HepG2 (cell line): ENCODE measurements at regions not wholly inside any gene's neighbourhood (a gene's known extent, or its start where the extent isn't known, plus 50 kb on each side); places are given as distances from the start of the nearest gene placed in this dataset.

Experiments
- ATAC-seq: fragments of 200-7000 bp; cut with Tn5 transposase; 3 replicates; pipeline ENCODE4 v1.9.1; 2020; ENCODE audit warnings: mild to moderate bottlenecking, moderate library complexity
- BruUV-seq: library from RNA; stranded (reverse); fragments of 400-500 nt; replicated peaks from 2 replicates; lab custom pipeline; 2021; lab: Mats Ljungman, UMichigan
- CTCF ChIA-PET: fragments of 300-600 bp; formaldehyde crosslinking; extraction: SDS; loops from one replicate; lab custom pipeline; 2021; ENCODE audit warnings: low total read pairs, inconsistent platforms, low intra/inter-chr PET ratio; lab: Yijun Ruan, JAX
- POLR2A ChIA-PET: fragments of 350-600 bp; sonication (Branson Sonifier 250); formaldehyde crosslinking; loops from one replicate; lab custom pipeline; 2020; ENCODE audit warnings: antibody characterized with exemption, inconsistent platforms; lab: Yijun Ruan, JAX
- DNase-seq: peaks from one replicate; pipeline ENCODE4 v3.0.0-alpha.2; 2015; ENCODE audit warnings: low spot score
- FAIRE-seq: peaks from 3 replicates; lab custom pipeline; 2011; peaks lifted over from hg19 to GRCh38; lab: Jason Lieb, UNC
- H2AFZ ChIP-seq: one replicate; pipeline ENCODE4 v1.6.1; 2011; ENCODE audit warnings: low read length, inconsistent platforms
- H3K27ac ChIP-seq: fragments of 300-600 bp; 3 replicates; pipeline ENCODE4 v1.8.0; 2011; ENCODE audit warnings: mixed run types, mild to moderate bottlenecking, mixed read lengths, low read length, inconsistent platforms; ENCODE audit not compliant: insufficient read depth; ENCODE audit errors: extremely low read length
- H3K27me3 ChIP-seq, 2 experiments: fragments of 200-600 bp in 1 of 2; 2 replicates in 1 of 2; 3 replicates in 1 of 2; pipeline versions ENCODE4 v1.6.0 to v1.8.0; 2011; ENCODE audit warnings: low read length in 2 of 2, mild to moderate bottlenecking in 2 of 2, moderate library complexity in 2 of 2, inconsistent platforms in 1 of 2; ENCODE audit not compliant: insufficient read depth in 2 of 2, control insufficient read depth in 1 of 2
- H3K36me3 ChIP-seq, 2 experiments: fragments of 200-600 bp in 1 of 2; replicated peaks in 1 of 2; 2 replicates in 1 of 2; 3 replicates in 1 of 2; pipeline versions ENCODE4 v1.5.1 to v1.8.0; 2011; ENCODE audit warnings: low read length in 2 of 2, inconsistent platforms in 1 of 2; ENCODE audit not compliant: insufficient read depth in 2 of 2, control insufficient read depth in 1 of 2
- H3K4me1 ChIP-seq: 2 replicates; pipeline ENCODE4 v1.5.1; 2012; ENCODE audit warnings: low read length, inconsistent platforms; ENCODE audit not compliant: insufficient read depth
- H3K4me2 ChIP-seq: 2 replicates; pipeline ENCODE4 v1.6.0; 2011; ENCODE audit warnings: low read depth, low read length, inconsistent platforms
- H3K4me3 ChIP-seq, 3 experiments: fragments of 200-600 bp in 1 of 3; sonication (generic), shearing (Covaris generic) in 1 of 3; replicated peaks in 1 of 3; 2 replicates each; pipeline ENCODE4 v1.5.1; 2011 to 2016; ENCODE audit warnings: low read length in 3 of 3, inconsistent platforms in 2 of 3, low read depth in 2 of 3, mild to moderate bottlenecking in 2 of 3, control low read depth in 1 of 3, mixed read lengths in 1 of 3; ENCODE audit not compliant: insufficient read depth in 1 of 3
- H3K79me2 ChIP-seq: one replicate; pipeline ENCODE4 v1.6.1; 2011; ENCODE audit warnings: low read length, inconsistent platforms; ENCODE audit not compliant: insufficient read depth
- H3K9ac ChIP-seq: 2 replicates; pipeline ENCODE4 v1.6.0; 2011; ENCODE audit warnings: mild to moderate bottlenecking, low read depth, low read length, inconsistent platforms; ENCODE audit not compliant: insufficient read depth
- H3K9me3 ChIP-seq: 2 replicates; pipeline ENCODE4 v1.5.1; 2012; ENCODE audit warnings: mild to moderate bottlenecking, low read length
- H4K20me1 ChIP-seq: 2 replicates; pipeline ENCODE4 v1.6.0; 2011; ENCODE audit warnings: inconsistent platforms, mild to moderate bottlenecking, low read length, moderate library complexity; ENCODE audit not compliant: insufficient read depth
- CREB1 ChIP-seq, 2 experiments: fragments of 450-650 bp in 1 of 2; IDR thresholded peaks; 2 replicates each; pipeline ENCODE4 v1.6.1; 2016 to 2017; ENCODE audit warnings: control low read depth in 1 of 2, mild to moderate bottlenecking in 1 of 2, missing compliant biosample characterization in 1 of 2, missing genetic modification characterization in 1 of 2
- NFE2L2 ChIP-seq: fragments of 150-350 bp; IDR thresholded peaks from 2 replicates; pipeline ENCODE4 v1.6.1; 2014; ENCODE audit warnings: low read length
- SAFB2 ChIP-seq: sonication (generic); formaldehyde crosslinking; IDR thresholded peaks from 2 replicates; pipeline ENCODE4 v1.5.1; 2020; ENCODE audit warnings: missing genetic modification reagents, low read depth, mild to moderate bottlenecking, borderline replicate concordance
- SETDB1 ChIP-seq: sonication (generic); formaldehyde crosslinking; IDR thresholded peaks from 2 replicates; pipeline ENCODE4 v1.5.1; 2020; ENCODE audit warnings: missing genetic modification reagents, mild to moderate bottlenecking, borderline replicate concordance
- TEAD2 ChIP-seq: sonication (generic); formaldehyde crosslinking; IDR thresholded peaks from 2 replicates; pipeline ENCODE4 v1.9.0; 2021; ENCODE audit warnings: missing genetic modification reagents
- ZBTB7A ChIP-seq: sonication (generic); formaldehyde crosslinking; IDR thresholded peaks from 2 replicates; pipeline ENCODE4 v1.8.0; 2022; ENCODE audit warnings: mild to moderate bottlenecking, missing genetic modification reagents
- ZFP36 ChIP-seq: fragments of 150-350 bp; IDR thresholded peaks from 2 replicates; pipeline ENCODE4 v1.6.1; 2018; ENCODE audit warnings: borderline replicate concordance, low read length, low read depth; ENCODE audit not compliant: partially characterized antibody
- ZFYVE20 ChIP-seq: sonication (generic); formaldehyde crosslinking; IDR thresholded peaks from 2 replicates; pipeline ENCODE4 v1.8.0; 2023; ENCODE audit warnings: low read depth, mild to moderate bottlenecking, moderate library complexity, missing genetic modification reagents, borderline replicate concordance
- ZNF263 ChIP-seq: sonication (generic); formaldehyde crosslinking; IDR thresholded peaks from 2 replicates; pipeline ENCODE4 v1.4.0; 2020; ENCODE audit warnings: missing genetic modification reagents
- ZNF337 ChIP-seq: sonication (generic); formaldehyde crosslinking; IDR thresholded peaks from 2 replicates; pipeline ENCODE4 v1.5.1; 2020; ENCODE audit warnings: missing genetic modification reagents, low read depth, mild to moderate bottlenecking, borderline replicate concordance
- ZNF33B ChIP-seq: sonication (generic); formaldehyde crosslinking; IDR thresholded peaks from 2 replicates; pipeline ENCODE4 v1.5.1; 2020; ENCODE audit warnings: mild to moderate bottlenecking, missing genetic modification reagents
- ZNF644 ChIP-seq: IDR thresholded peaks from 2 replicates; pipeline ENCODE4 v1.6.1; 2016; ENCODE audit warnings: low read depth
- WGBS: methylation state at CpG from one replicate; pipeline ENCODE4 v1.1.6; 2017; ENCODE audit warnings: low lambda C conversion rate; 5-methylcytosine and 5-hydroxymethylcytosine counted together
- in situ Hi-C: cut with HindIII; loops from 2 replicates; pipeline ENCODE4 v1.10.0; 2017; ENCODE audit warnings: low pct_unique_long_range_greater_than_20kb; ENCODE audit not compliant: extremely low pct_ligation_motif_present
- intact Hi-C: fragments of 100-400 bp; cut with micrococcal nuclease; formaldehyde crosslinking; loops from one replicate; pipeline ENCODE4 v1.10.0; 2022; ENCODE audit not compliant: unreplicated experiment
- TF ChIP-seq, protein P1 (sequence below): sonication (generic); formaldehyde crosslinking; IDR thresholded peaks from 2 replicates; pipeline ENCODE4 v1.4.0; 2020; ENCODE audit warnings: missing genetic modification reagents
- TF ChIP-seq, protein P2 (sequence below): sonication (generic); formaldehyde crosslinking; IDR thresholded peaks from 2 replicates; pipeline ENCODE4 v1.5.1; 2020; ENCODE audit warnings: missing genetic modification reagents, mild to moderate bottlenecking, borderline replicate concordance

DNA sequence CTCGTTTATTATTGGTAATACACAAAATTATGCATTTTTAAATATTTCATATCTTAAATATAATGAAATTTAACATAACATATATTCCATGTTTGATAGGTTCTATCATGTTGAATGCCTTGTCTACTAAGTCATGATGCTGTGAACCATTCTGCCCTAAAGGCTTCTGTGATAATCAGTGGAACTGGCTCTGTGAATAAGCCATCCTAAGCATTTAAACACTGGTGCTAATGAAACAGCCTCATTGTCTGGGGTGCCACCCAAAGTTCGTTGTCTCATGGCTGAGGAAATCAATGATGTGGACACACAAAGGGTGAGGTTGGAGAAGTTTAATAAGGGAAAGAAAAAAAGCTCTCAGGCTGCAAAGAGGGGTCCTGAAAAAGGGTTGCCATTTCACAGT is 264.7 kb upstream of the ZRANB2 start:
- TF ChIP-seq ZFYVE20 (CRISPR knock-in tag): no peak
- TF ChIP-seq TEAD2 (CRISPR knock-in tag): no peak
- TF ChIP-seq, protein P1, sequence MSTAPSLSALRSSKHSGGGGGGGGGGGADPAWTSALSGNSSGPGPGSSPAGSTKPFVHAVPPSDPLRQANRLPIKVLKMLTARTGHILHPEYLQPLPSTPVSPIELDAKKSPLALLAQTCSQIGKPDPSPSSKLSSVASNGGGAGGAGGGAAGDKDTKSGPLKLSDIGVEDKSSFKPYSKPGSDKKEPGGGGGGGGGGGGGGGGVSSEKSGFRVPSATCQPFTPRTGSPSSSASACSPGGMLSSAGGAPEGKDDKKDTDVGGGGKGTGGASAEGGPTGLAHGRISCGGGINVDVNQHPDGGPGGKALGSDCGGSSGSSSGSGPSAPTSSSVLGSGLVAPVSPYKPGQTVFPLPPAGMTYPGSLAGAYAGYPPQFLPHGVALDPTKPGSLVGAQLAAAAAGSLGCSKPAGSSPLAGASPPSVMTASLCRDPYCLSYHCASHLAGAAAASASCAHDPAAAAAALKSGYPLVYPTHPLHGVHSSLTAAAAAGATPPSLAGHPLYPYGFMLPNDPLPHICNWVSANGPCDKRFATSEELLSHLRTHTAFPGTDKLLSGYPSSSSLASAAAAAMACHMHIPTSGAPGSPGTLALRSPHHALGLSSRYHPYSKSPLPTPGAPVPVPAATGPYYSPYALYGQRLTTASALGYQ (CRISPR knock-in tag): no peak
- no peak for TF ChIP-seq ZNF644 (CRISPR knock-in tag)
- TF ChIP-seq ZFP36: no peak
- TF ChIP-seq SETDB1 (CRISPR knock-in tag): no peak
- Histone ChIP-seq H3K36me3 (no peaks in the 10 kb centered on the region), H3K4me1 (no peaks in the 10 kb centered on the region), H3K79me2 (no peaks in the 10 kb centered on the region), H3K4me3 (no peak overlapping the region), H3K9me3 (peaks cover 81% of the 10 kb centered on the region), H4K20me1 (no peaks in the 10 kb centered on the region), H3K27me3 (no peaks in the 10 kb centered on the region), H3K27ac (no peak overlapping the region), H3K4me2 (no peak overlapping the region), H3K9ac (no peak overlapping the region), H2AFZ (no peak overlapping the region)
- POLR2A ChIA-PET: no interaction called here
- BruUV-seq: no TSS peak
- in situ Hi-C loops: no loop called here
- DNase-seq (no peak), ATAC-seq (no peak), FAIRE-seq (no peak)
- CTCF ChIA-PET: no interaction called here
- WGBS: 0% methylated on average over 2 of the region's 2 CpGs
- intact Hi-C loops: no loop called here

DNA sequence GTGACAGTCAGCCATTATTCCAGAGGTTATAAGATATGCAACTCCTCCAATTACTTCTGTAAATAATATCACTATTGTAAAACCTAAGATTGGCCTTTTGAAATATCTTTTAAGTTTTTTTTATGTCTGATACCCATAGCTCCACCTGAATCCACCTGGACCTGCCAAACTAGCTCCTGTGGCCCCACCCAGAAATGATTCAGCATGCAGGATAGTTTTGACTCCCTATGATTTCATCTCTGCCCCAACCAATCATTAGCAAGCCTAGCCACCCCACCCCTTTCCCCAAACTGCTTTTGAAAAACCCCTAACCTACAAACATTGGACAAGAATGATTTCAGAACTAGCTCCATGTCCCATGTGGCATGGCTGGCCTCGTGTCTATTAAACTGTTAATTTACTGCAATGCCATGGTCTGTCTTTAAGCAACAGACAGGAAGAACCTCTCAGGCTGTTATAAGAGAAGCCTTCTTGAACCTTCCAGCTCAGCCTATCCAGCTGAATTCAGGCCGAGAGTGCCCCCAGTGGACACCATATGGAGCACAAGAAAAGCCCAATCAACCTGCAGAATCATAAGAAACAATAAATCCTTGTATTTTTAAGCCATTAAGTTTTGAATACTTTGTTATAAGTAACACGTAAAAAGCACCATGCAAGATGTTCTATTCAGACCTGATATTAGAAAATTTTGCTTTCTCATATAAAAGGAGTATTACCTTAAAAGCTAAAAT is 263.0 kb upstream of the ZRANB2 start:
- Histone ChIP-seq H3K9me3 (peaks cover 89% of the 10 kb centered on the region), H3K9ac (no peak overlapping the region), H2AFZ (no peak overlapping the region), H3K4me1 (no peaks in the 10 kb centered on the region), H3K4me3 (no peak overlapping the region), H4K20me1 (no peaks in the 10 kb centered on the region), H3K27ac (no peak overlapping the region), H3K27me3 (no peaks in the 10 kb centered on the region), H3K4me2 (no peak overlapping the region), H3K36me3 (no peaks in the 10 kb centered on the region), H3K79me2 (no peaks in the 10 kb centered on the region)
- in situ Hi-C loops (no loop called here), intact Hi-C loops (no loop called here)
- POLR2A ChIA-PET: no interaction called here
- DNase-seq: no peak
- no peak for ATAC-seq
- WGBS: 18% methylated on average over 3 of the region's 3 CpGs
- CTCF ChIA-PET: no interaction called here
- BruUV-seq: no TSS peak
- no peak for FAIRE-seq
- no peak for TF ChIP-seq SAFB2 (CRISPR knock-in tag)
- no peak for TF ChIP-seq ZNF337 (CRISPR knock-in tag)
- TF ChIP-seq ZNF33B: no peak
- TF ChIP-seq NFE2L2: no peak
- TF ChIP-seq ZBTB7A (CRISPR knock-in tag): no peak
- TF ChIP-seq, protein P2, sequence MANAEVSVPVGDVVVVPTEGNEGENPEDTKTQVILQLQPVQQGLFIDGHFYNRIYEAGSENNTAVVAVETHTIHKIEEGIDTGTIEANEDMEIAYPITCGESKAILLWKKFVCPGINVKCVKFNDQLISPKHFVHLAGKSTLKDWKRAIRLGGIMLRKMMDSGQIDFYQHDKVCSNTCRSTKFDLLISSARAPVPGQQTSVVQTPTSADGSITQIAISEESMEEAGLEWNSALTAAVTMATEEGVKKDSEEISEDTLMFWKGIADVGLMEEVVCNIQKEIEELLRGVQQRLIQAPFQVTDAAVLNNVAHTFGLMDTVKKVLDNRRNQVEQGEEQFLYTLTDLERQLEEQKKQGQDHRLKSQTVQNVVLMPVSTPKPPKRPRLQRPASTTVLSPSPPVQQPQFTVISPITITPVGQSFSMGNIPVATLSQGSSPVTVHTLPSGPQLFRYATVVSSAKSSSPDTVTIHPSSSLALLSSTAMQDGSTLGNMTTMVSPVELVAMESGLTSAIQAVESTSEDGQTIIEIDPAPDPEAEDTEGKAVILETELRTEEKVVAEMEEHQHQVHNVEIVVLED (CRISPR knock-in tag): no peak
- TF ChIP-seq ZNF263 (CRISPR knock-in tag): no peak
- no peak for TF ChIP-seq CREB1 (IDR thresholded peaks at IDR 0.05)
- no peak for TF ChIP-seq CREB1 (CRISPR knock-in tag; IDR thresholded peaks at IDR 0.05)
